Hepatocyte (in vitro differentiated cells): ENCODE measurements at regions not wholly inside any gene's neighbourhood (a gene's known extent, or its start where the extent isn't known, plus 50 kb on each side); places are given as distances from the start of the nearest gene placed in this dataset.

Experiments
- CTCF ChIP-seq: fragments of 200-600 bp; sonication (generic); IDR thresholded peaks from 2 replicates; pipeline ENCODE4 v1.5.1; 2016; ENCODE audit warnings: antibody characterized with exemption, mild to moderate bottlenecking; ENCODE audit not compliant: poor library complexity
- EZH2 ChIP-seq: fragments of 200-600 bp; sonication (generic); IDR thresholded peaks from 2 replicates; pipeline ENCODE4 v1.6.1; 2016; ENCODE audit warnings: antibody characterized with exemption, mild to moderate bottlenecking, borderline replicate concordance
- EZH2phosphoT487 ChIP-seq: fragments of 200-600 bp; sonication (generic); IDR thresholded peaks from one replicate; pipeline ENCODE4 v1.6.1; 2018; ENCODE audit warnings: antibody characterized with exemption, mild to moderate bottlenecking, low read depth, moderate library complexity; ENCODE audit not compliant: unreplicated experiment, severe bottlenecking

GRCh38 chr7:91796122-91796521 lies 84.4 kb downstream of the MTERF1 start:
- TF ChIP-seq CTCF (no peak), EZH2 (no peak), EZH2phosphoT487 (no peak)
